Fibroblast of villous mesenchyme (primary cell): ENCODE measurements at regions not wholly inside any gene's neighbourhood (a gene's known extent, or its start where the extent isn't known, plus 50 kb on each side); places are given as distances from the start of the nearest gene placed in this dataset.

ENCODE experiments used
- DNase-seq: peaks from one replicate; pipeline ENCODE4 v3.0.0-alpha.2; 2010; ENCODE audit warnings: low read depth
- H3K4me3 ChIP-seq: 2 replicates; pipeline ENCODE4 v1.5.1; 2011; ENCODE audit warnings: low read depth, mild to moderate bottlenecking, low read length
- CTCF ChIP-seq: IDR thresholded peaks from 2 replicates; pipeline ENCODE4 v1.5.1; 2012; ENCODE audit warnings: low read depth, mild to moderate bottlenecking, low read length; ENCODE audit not compliant: insufficient read depth

- no peak for DNase-seq
- no peak for TF ChIP-seq CTCF
- no peak overlapping the region for H3K4me3 ChIP-seq
Observed at GRCh38 chr2:4356109-4356508, 652.7 kb downstream of the DCDC2C start.

- H3K4me3 ChIP-seq: no peak overlapping the region
- TF ChIP-seq CTCF: no peak
- no peak for DNase-seq
Observed at GRCh38 chr2:4356541-4356940, 653.2 kb downstream of the DCDC2C start.

GRCh38 chr2:4357121-4357520, 653.7 kb downstream of the DCDC2C start:
- TF ChIP-seq CTCF: no peak
- no peak overlapping the region for H3K4me3 ChIP-seq
- DNase-seq: no peak

- no peak for TF ChIP-seq CTCF
- no peak for DNase-seq
- no peak overlapping the region for H3K4me3 ChIP-seq
Observed at GRCh38 chr2:4358837-4359236, 655.5 kb downstream of the DCDC2C start.

GRCh38 chr2:4368907-4369306, 665.5 kb downstream of the DCDC2C start:
- H3K4me3 ChIP-seq: no peak overlapping the region

GRCh38 chr2:4369826-4370419, 666.5 kb downstream of the DCDC2C start:
- no peak overlapping the region for H3K4me3 ChIP-seq
- TF ChIP-seq CTCF: no peak
- no peak for DNase-seq

More at GRCh38 chr2:4368907-4369306, 665.5 kb downstream of the DCDC2C start:
- DNase-seq: no peak
- no peak for TF ChIP-seq CTCF

- TF ChIP-seq CTCF: no peak
- no peak overlapping the region for H3K4me3 ChIP-seq
- no peak for DNase-seq
Observed at GRCh38 chr2:4370422-4371090, 667.2 kb downstream of the DCDC2C start.
